SK-N-MC (cell line): ENCODE measurements at regions not wholly inside any gene's neighbourhood (a gene's known extent, or its start where the extent isn't known, plus 50 kb on each side); places are given as distances from the start of the nearest gene placed in this dataset.

Experiments
- EZH2 ChIP-seq: fragments of 200-600 bp; sonication (generic); IDR thresholded peaks from one replicate; pipeline ENCODE4 v1.6.1; 2017; ENCODE audit warnings: antibody characterized with exemption
- FOXP2 ChIP-seq: optimal IDR thresholded peaks from 2 replicates; pipeline ENCODE3; 2011; ENCODE audit warnings: mild to moderate bottlenecking, moderate library complexity; ENCODE audit not compliant: insufficient read depth; ENCODE audit errors: extremely low read length, control extremely low read depth
- POLR2AphosphoS5 ChIP-seq: IDR thresholded peaks from 2 replicates; pipeline ENCODE4 v1.6.1; 2012; ENCODE audit warnings: mild to moderate bottlenecking, low read depth, low read length, borderline replicate concordance

GRCh38 chr16:26583803-26584202, 482.9 kb upstream of the C16orf82 start:
- TF ChIP-seq POLR2AphosphoS5 (no peak), EZH2 (no peak), FOXP2 (no peak)
